ENCODE measurements at regions not wholly inside any gene's neighbourhood (a gene's known extent, or its start where the extent isn't known, plus 50 kb on each side); places are given as distances from the start of the nearest gene placed in this dataset.
"Not testable (repeated sequence)": the region's sequence is repeated elsewhere in the genome, so short reads cannot be mapped to it uniquely, and the experiment has no call there.

DNA sequence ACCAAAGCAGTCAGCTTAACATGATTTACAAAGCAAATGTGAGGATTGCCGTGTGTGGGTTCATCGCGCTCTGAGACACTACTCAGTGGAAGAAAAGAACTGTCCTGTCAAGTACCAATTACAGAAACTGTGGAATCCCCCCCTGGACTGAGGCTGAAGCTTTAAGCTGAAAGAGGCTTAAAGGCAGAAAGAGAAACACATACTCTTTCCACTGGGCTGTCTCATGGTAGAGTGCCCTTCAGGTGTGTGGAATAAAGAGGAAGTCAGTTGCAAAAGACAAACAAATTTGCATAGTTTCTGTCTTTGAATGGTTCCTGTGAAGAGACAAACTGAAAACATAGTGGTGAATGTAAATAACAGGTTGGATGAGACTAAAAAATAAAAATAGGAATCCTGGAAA is 560.4 kb upstream of the SYNCRIP start:
- no peak overlapping the region for H3K4me3 ChIP-seq (ENCODE audit: low read length)
- no peak for DNase-seq (ENCODE audit: low read depth)
- no peak for TF ChIP-seq CTCF (conservative IDR thresholded peaks at IDR 0.05; ENCODE audit: low read depth, low read length)

DNA sequence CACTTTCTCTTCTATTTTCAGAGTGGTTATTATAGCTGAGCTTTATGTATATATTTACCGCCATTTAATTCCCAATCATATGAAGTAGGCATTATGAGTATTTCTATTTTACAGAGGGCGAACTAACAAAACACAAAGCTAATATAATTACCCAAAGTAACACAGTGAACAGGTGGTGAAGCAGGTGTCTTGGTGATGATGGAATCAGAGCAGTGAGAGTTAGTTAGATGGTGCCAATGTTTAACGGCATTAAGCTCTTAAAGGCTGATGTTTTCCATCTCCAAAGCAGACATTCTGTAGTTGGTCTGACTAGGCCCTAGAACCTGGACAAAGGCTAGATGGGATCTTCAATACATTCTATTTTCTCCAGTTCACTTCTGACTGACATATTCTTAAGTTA is 551.1 kb upstream of the SYNCRIP start:
- H3K4me3 ChIP-seq (ENCODE audit: low read length) = no peak overlapping the region
- DNase-seq (ENCODE audit: low read depth) = no peak
- no peak for TF ChIP-seq CTCF (conservative IDR thresholded peaks at IDR 0.05; ENCODE audit: low read depth, low read length)

DNA sequence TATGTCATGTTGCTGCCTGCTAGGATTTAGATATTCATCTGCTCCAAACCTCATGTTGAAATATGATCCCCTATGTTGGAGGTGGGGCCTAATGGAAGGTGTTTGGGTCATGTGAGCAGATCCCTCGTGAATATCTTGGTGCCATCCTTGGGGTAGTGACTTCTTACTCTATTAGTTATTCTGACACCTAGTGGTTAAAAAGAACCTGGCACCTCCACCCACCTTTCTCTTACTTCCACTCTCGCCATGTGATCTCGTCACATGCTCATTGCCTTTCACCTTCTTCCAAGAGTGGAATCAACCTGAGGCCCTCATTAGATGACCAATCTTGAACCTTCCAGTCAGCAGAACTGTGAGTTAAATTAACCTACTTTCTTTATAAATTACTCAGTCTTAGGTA is 549.4 kb upstream of the SYNCRIP start:
- TF ChIP-seq CTCF (conservative IDR thresholded peaks at IDR 0.05; ENCODE audit: low read depth, low read length) = no peak
- DNase-seq (ENCODE audit: low read depth) = no peak
- no peak overlapping the region for H3K4me3 ChIP-seq (ENCODE audit: low read length)

DNA sequence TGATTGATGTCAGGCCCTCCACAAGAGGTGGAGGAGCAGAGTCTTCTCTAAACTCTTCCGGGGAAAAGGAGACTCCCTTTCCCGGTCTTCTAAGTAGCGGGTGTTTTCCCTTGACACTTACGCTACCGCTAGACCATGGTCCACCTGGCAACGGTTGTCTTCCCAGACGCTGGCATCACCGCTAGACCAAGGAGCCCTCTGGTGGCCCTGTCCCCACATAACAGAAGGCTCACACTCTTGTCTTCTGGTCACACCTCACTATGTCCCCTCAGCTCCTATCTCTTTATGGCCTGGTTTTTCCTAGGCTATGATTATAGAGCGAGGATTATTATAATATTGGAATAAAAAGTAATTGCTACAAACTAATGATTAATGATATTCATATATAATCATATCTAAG is 532.5 kb upstream of the SYNCRIP start:
- not testable (repeated sequence) for H3K4me3 ChIP-seq (ENCODE audit: low read length); DNase-seq (ENCODE audit: low read depth)

- no peak for TF ChIP-seq CTCF (conservative IDR thresholded peaks at IDR 0.05; ENCODE audit: low read depth, low read length)
- H3K4me3 ChIP-seq (ENCODE audit: low read length) = no peak overlapping the region
- DNase-seq (ENCODE audit: low read depth) = no peak
These were observed 512.2 kb upstream of the SYNCRIP start for GRCh38 chr6:86154852-86155251.

DNA sequence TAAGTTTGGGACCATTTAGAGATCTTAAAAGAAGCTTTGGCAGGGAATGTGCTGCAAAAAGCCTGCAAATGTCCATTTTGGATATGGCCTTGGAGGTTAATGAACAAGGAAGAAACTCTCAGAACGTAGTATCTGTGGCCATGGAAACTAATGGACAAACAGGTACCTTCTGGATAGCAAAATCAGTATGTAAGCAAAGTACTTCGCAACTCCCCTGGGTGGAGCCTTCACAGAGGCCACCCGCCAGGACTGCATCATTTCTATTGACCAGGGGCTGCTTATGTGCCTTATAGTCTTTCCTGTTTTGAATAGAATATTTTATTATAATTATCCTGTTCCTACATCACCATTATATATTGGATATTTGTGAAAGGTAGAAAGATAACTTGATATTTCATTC is 510.8 kb upstream of the SYNCRIP start:
- H3K4me3 ChIP-seq (ENCODE audit: low read length) = no peak overlapping the region
- TF ChIP-seq CTCF (conservative IDR thresholded peaks at IDR 0.05; ENCODE audit: low read depth, low read length) = no peak
- DNase-seq (ENCODE audit: low read depth) = no peak

GRCh38 chr6:86152546-86152945 is 509.9 kb upstream of the SYNCRIP start:
- DNase-seq (ENCODE audit: low read depth) = no peak
- no peak for TF ChIP-seq CTCF (conservative IDR thresholded peaks at IDR 0.05; ENCODE audit: low read depth, low read length)
- no peak overlapping the region for H3K4me3 ChIP-seq (ENCODE audit: low read length)

- DNase-seq (ENCODE audit: low read depth) = no peak
- no peak overlapping the region for H3K4me3 ChIP-seq (ENCODE audit: low read length)
- no peak for TF ChIP-seq CTCF (conservative IDR thresholded peaks at IDR 0.05; ENCODE audit: low read depth, low read length)
These were observed 505.9 kb upstream of the SYNCRIP start for GRCh38 chr6:86148586-86148985.

All from retinal pigment epithelial cell (primary cell).